OCI-LY7 (cell line): ENCODE measurements at regions not wholly inside any gene's neighbourhood (a gene's known extent, or its start where the extent isn't known, plus 50 kb on each side); places are given as distances from the start of the nearest gene placed in this dataset.

ENCODE experiments used
- BruUV-seq: library from RNA; stranded (reverse); fragments of 400-500 nt; replicated peaks from 2 replicates; lab custom pipeline; 2021; lab: Mats Ljungman, UMichigan
- CTCF ChIA-PET: fragments of 300-600 bp; sonication (Branson Sonifier 250); formaldehyde crosslinking; loops from one replicate; lab custom pipeline; 2022; ENCODE audit warnings: antibody characterized with exemption; ENCODE audit not compliant: unreplicated experiment; lab: Charles Lee
- POLR2A ChIA-PET: fragments of 300-600 bp; sonication (Branson Sonifier 250); formaldehyde crosslinking; loops from one replicate; lab custom pipeline; 2022; ENCODE audit warnings: antibody characterized with exemption; lab: Charles Lee
- DNase-seq: peaks from one replicate; pipeline ENCODE4 v3.0.0-alpha.2; 2015; ENCODE audit warnings: low spot score
- H2AFZ ChIP-seq: fragments of 200-600 bp; sonication (generic), shearing (Covaris generic); 2 replicates; pipeline ENCODE4 v1.6.1; 2014; ENCODE audit warnings: mild to moderate bottlenecking, antibody characterized with exemption, low read length, moderate library complexity
- H3K27ac ChIP-seq: fragments of 200-600 bp; sonication (generic); 2 replicates; pipeline ENCODE4 v1.5.1; 2014; ENCODE audit warnings: mixed run types, low read depth, mild to moderate bottlenecking, moderate library complexity, low read length, inconsistent platforms; ENCODE audit not compliant: poor library complexity, severe bottlenecking
- H3K36me3 ChIP-seq: fragments of 200-600 bp; sonication (generic); 2 replicates; pipeline ENCODE4 v1.6.1; 2014; ENCODE audit warnings: mild to moderate bottlenecking, antibody characterized with exemption, low read length, moderate library complexity, mixed read lengths; ENCODE audit not compliant: insufficient read depth
- H3K4me1 ChIP-seq: fragments of 200-600 bp; sonication (generic); 2 replicates; pipeline ENCODE4 v1.5.1; 2014; ENCODE audit warnings: mild to moderate bottlenecking, low read length; ENCODE audit not compliant: insufficient read depth, poor library complexity, severe bottlenecking
- H3K4me2 ChIP-seq: fragments of 200-600 bp; sonication (generic); 2 replicates; pipeline ENCODE4 v1.6.1; 2014; ENCODE audit warnings: mild to moderate bottlenecking, low read length
- H3K4me3 ChIP-seq: fragments of 200-600 bp; sonication (generic); 2 replicates; pipeline ENCODE4 v1.5.1; 2014; ENCODE audit warnings: mild to moderate bottlenecking, low read depth, low read length; ENCODE audit not compliant: poor library complexity, severe bottlenecking
- H3K79me2 ChIP-seq: fragments of 200-600 bp; sonication (generic); 2 replicates; pipeline ENCODE4 v1.6.1; 2016; ENCODE audit warnings: low read depth, mild to moderate bottlenecking, low read length, moderate library complexity, mixed read lengths; ENCODE audit not compliant: insufficient read depth
- H3K9me2 ChIP-seq: fragments of 200-600 bp; sonication (generic); 2 replicates; pipeline ENCODE4 v1.6.1; 2016; ENCODE audit warnings: mild to moderate bottlenecking, low read length, mixed read lengths; ENCODE audit not compliant: insufficient read depth
- H3K9me3 ChIP-seq: fragments of 200-600 bp; sonication (generic); 2 replicates; pipeline ENCODE4 v1.6.1; 2014; ENCODE audit warnings: mild to moderate bottlenecking, mixed run types, low read length, mixed read lengths
- H4K20me1 ChIP-seq: fragments of 200-600 bp; sonication (generic); 2 replicates; pipeline ENCODE4 v1.6.1; 2014; ENCODE audit warnings: mild to moderate bottlenecking, antibody characterized with exemption, low read length, moderate library complexity, mixed read lengths; ENCODE audit not compliant: insufficient read depth
- CTCF ChIP-seq: fragments of 200-600 bp; sonication (generic); conservative IDR thresholded peaks from 2 replicates; pipeline ENCODE4 v1.5.1; 2014; ENCODE audit warnings: mild to moderate bottlenecking, antibody characterized with exemption, low read length, moderate library complexity, mixed read lengths
- EZH2phosphoT487 ChIP-seq: fragments of 200-600 bp; sonication (generic); IDR thresholded peaks from 2 replicates; pipeline ENCODE4 v1.6.1; 2018; ENCODE audit warnings: low read depth, borderline replicate concordance, mild to moderate bottlenecking, mixed run types, antibody characterized with exemption, low read length, moderate library complexity, mixed read lengths
- intact Hi-C: fragments of 100-400 bp; cut with micrococcal nuclease; formaldehyde crosslinking; loops from one replicate; pipeline ENCODE4 v1.10.0; 2022; ENCODE audit not compliant: unreplicated experiment

- Histone ChIP-seq H3K4me2 (no peak overlapping the region), H3K27ac (no peak overlapping the region), H2AFZ (peak overlapping the region; percentile 22; the same call in 1 of the 2 replicates), H3K4me3 (no peak overlapping the region), H3K36me3 (no peaks in the 10 kb centered on the region), H3K4me1 (peaks cover 9% of the 10 kb centered on the region), H3K9me3 (no peaks in the 10 kb centered on the region), H3K79me2 (no peaks in the 10 kb centered on the region), H3K9me2 (no peaks in the 10 kb centered on the region), H4K20me1 (no peaks in the 10 kb centered on the region)
- ChIA-PET POLR2A (interaction anchor here (0.7 to 1.1 kb wide), 4 partner anchors 26 to 1378 kb away, joined by 3 to 4 read pairs (median 3); no protein-coding TSS in a partner anchor), CTCF (no interaction called here)
- TF ChIP-seq CTCF (no peak), EZH2phosphoT487 (no peak)
- intact Hi-C loops, result no loop called here
- no peak for DNase-seq
- no TSS peak for BruUV-seq
These were observed 806.9 kb downstream of the GALC start for GRCh38 chr14:87185961-87186560.

GRCh38 chr14:87184180-87184579 is 808.8 kb downstream of the GALC start:
- no peaks in the 10 kb centered on the region for H3K9me2 ChIP-seq
- no peaks in the 10 kb centered on the region for H3K79me2 ChIP-seq
- H3K4me1 ChIP-seq, result peaks cover 9% of the 10 kb centered on the region
- no peak overlapping the region for H3K27ac ChIP-seq
- no peak overlapping the region for H3K4me2 ChIP-seq
- ChIA-PET POLR2A (interaction anchor here (0.6 to 0.7 kb wide), 2 partner anchors 34 to 250 kb away, joined by 3 read pairs; no protein-coding TSS in a partner anchor), CTCF (no interaction called here)
- intact Hi-C loops, result no loop called here
- BruUV-seq, result no TSS peak
- no peak overlapping the region for H3K4me3 ChIP-seq
- H3K9me3 ChIP-seq, result no peaks in the 10 kb centered on the region
- TF ChIP-seq EZH2phosphoT487 (no peak), CTCF (no peak)
- no peak for DNase-seq
- no peaks in the 10 kb centered on the region for H4K20me1 ChIP-seq
- no peaks in the 10 kb centered on the region for H3K36me3 ChIP-seq
- no peak overlapping the region for H2AFZ ChIP-seq

- no peaks in the 10 kb centered on the region for H3K9me2 ChIP-seq
- POLR2A ChIA-PET, result interaction anchor here (0.6 to 3.2 kb wide), 10 partner anchors 8 to 114 kb away, joined by 3 to 15 read pairs (median 4); no protein-coding TSS in a partner anchor
- H3K4me3 ChIP-seq, result no peak overlapping the region
- no peak for TF ChIP-seq EZH2phosphoT487
- no peak for TF ChIP-seq CTCF
- no peaks in the 10 kb centered on the region; the same call in 1 of the 2 replicates for H3K36me3 ChIP-seq
- no peak for DNase-seq
- H4K20me1 ChIP-seq, result no peaks in the 10 kb centered on the region
- intact Hi-C loops, result no loop called here
- H2AFZ ChIP-seq, result peak overlapping the region; percentile 67; the same call in 1 of the 2 replicates
- H3K79me2 ChIP-seq, result no peaks in the 10 kb centered on the region
- no TSS peak for BruUV-seq
- no peaks in the 10 kb centered on the region for H3K4me1 ChIP-seq
- no peak overlapping the region for H3K27ac ChIP-seq
- peaks cover 15% of the 10 kb centered on the region; the same call in 1 of the 2 replicates for H3K9me3 ChIP-seq
- H3K4me2 ChIP-seq, result no peak overlapping the region
- CTCF ChIA-PET, result no interaction called here
These were observed 811.7 kb downstream of the GALC start for GRCh38 chr14:87181288-87181687.
